ENCODE measurements at regions not wholly inside any gene's neighbourhood (a gene's known extent, or its start where the extent isn't known, plus 50 kb on each side); places are given as distances from the start of the nearest gene placed in this dataset.

DNA sequence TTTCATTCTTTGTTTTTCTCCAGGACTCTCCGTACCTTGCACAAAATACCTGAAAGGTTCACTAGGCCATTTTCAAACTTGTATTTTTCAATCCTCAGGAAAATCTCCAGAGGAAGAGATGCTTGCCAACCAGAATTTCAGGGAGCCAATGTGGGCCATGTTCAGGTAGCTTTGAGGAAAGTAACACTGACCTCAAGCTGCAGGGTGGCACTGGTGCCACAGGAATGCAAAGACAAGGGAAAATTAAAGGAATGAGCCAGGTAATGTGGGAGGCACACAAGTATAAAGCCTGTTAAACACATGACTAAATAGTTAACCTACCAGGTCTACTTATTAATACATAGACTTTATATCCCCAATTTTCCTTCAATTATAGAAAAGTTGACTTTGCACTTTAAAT, 51.9 kb upstream of the GAP43 start:
- TF ChIP-seq, protein P1, sequence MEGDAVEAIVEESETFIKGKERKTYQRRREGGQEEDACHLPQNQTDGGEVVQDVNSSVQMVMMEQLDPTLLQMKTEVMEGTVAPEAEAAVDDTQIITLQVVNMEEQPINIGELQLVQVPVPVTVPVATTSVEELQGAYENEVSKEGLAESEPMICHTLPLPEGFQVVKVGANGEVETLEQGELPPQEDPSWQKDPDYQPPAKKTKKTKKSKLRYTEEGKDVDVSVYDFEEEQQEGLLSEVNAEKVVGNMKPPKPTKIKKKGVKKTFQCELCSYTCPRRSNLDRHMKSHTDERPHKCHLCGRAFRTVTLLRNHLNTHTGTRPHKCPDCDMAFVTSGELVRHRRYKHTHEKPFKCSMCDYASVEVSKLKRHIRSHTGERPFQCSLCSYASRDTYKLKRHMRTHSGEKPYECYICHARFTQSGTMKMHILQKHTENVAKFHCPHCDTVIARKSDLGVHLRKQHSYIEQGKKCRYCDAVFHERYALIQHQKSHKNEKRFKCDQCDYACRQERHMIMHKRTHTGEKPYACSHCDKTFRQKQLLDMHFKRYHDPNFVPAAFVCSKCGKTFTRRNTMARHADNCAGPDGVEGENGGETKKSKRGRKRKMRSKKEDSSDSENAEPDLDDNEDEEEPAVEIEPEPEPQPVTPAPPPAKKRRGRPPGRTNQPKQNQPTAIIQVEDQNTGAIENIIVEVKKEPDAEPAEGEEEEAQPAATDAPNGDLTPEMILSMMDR (IDR thresholded peaks at IDR 0.05; ENCODE audit: insufficient read depth, low read length, severe bottlenecking), result no peak
- H3K36me3 ChIP-seq (ENCODE audit: control insufficient read depth, insufficient read depth, low read length), result no peaks in the 10 kb centered on the region
- no peak overlapping the region for H3K4me3 ChIP-seq (ENCODE audit: low read depth, low read length)
- DNase-seq (ENCODE audit: low read depth) (no peak), FAIRE-seq (no peak)
- H3K27me3 ChIP-seq (ENCODE audit: control insufficient read depth, insufficient read depth, low read length), result no peaks in the 10 kb centered on the region

Measured in bronchial epithelial cell (primary cell).